ENCODE measurements at regions not wholly inside any gene's neighbourhood (a gene's known extent, or its start where the extent isn't known, plus 50 kb on each side); places are given as distances from the start of the nearest gene placed in this dataset.
A peak's percentile ranks its signal among the peaks of the same experiment; 100 is the strongest.
"Not testable (repeated sequence)": the region's sequence is repeated elsewhere in the genome, so short reads cannot be mapped to it uniquely, and the experiment has no call there.

GRCh38 chr9:84513473-84513872 is 156.1 kb upstream of the NTRK2 start:
- no peak for DNase-seq

GRCh38 chr9:84513979-84514378 is 155.6 kb upstream of the NTRK2 start:
- DNase-seq: no peak

- DNase-seq: no peak
Observed at GRCh38 chr9:84514421-84514820, 155.1 kb upstream of the NTRK2 start.

- DNase-seq: no peak
Observed at GRCh38 chr9:84517026-84517425, 152.5 kb upstream of the NTRK2 start.

GRCh38 chr9:84519413-84519812 is 150.1 kb upstream of the NTRK2 start:
- peak; percentile 39 for DNase-seq

- DNase-seq: no peak
Observed at GRCh38 chr9:84521208-84521607, 148.3 kb upstream of the NTRK2 start.

GRCh38 chr9:84526211-84526610 is 143.3 kb upstream of the NTRK2 start:
- DNase-seq: not testable (repeated sequence)

- not testable (repeated sequence) for DNase-seq
Observed at GRCh38 chr9:84527060-84527720, 142.3 kb upstream of the NTRK2 start.

GRCh38 chr9:84535973-84536372 is 133.6 kb upstream of the NTRK2 start:
- not testable (repeated sequence) for DNase-seq

- DNase-seq: no peak
Observed at GRCh38 chr9:84538879-84539278, 130.7 kb upstream of the NTRK2 start.

- DNase-seq: no peak
Observed at GRCh38 chr9:84542554-84542953, 127.0 kb upstream of the NTRK2 start.

- no peak for DNase-seq
Observed at GRCh38 chr9:84554069-84554664, 115.4 kb upstream of the NTRK2 start.

GRCh38 chr9:84556556-84556955 is 113.0 kb upstream of the NTRK2 start:
- DNase-seq: no peak

GRCh38 chr9:84557751-84558150 is 111.8 kb upstream of the NTRK2 start:
- DNase-seq: no peak

- DNase-seq: no peak
Observed at GRCh38 chr9:84563691-84564090, 105.8 kb upstream of the NTRK2 start.

GRCh38 chr9:84567805-84568204 is 101.7 kb upstream of the NTRK2 start:
- DNase-seq: no peak

GRCh38 chr9:84570482-84571154 is 98.9 kb upstream of the NTRK2 start:
- no peak for DNase-seq

GRCh38 chr9:84573083-84573482 is 96.4 kb upstream of the NTRK2 start:
- DNase-seq: no peak

- no peak for DNase-seq
Observed at GRCh38 chr9:84575705-84576104, 93.8 kb upstream of the NTRK2 start.

- no peak for DNase-seq
Observed at GRCh38 chr9:84583866-84584265, 85.7 kb upstream of the NTRK2 start.

- no peak for DNase-seq
Observed at GRCh38 chr9:84586662-84587061, 82.9 kb upstream of the NTRK2 start.

- no peak for DNase-seq
Observed at GRCh38 chr9:84587153-84587552, 82.4 kb upstream of the NTRK2 start.

GRCh38 chr9:84589542-84589941 is 80.0 kb upstream of the NTRK2 start:
- DNase-seq: no peak

- DNase-seq: no peak
Observed at GRCh38 chr9:84590706-84591105, 78.8 kb upstream of the NTRK2 start.
